ENCODE measurements at regions not wholly inside any gene's neighbourhood (a gene's known extent, or its start where the extent isn't known, plus 50 kb on each side); places are given as distances from the start of the nearest gene placed in this dataset.
"Not testable (repeated sequence)": the region's sequence is repeated elsewhere in the genome, so short reads cannot be mapped to it uniquely, and the experiment has no call there.

DNA sequence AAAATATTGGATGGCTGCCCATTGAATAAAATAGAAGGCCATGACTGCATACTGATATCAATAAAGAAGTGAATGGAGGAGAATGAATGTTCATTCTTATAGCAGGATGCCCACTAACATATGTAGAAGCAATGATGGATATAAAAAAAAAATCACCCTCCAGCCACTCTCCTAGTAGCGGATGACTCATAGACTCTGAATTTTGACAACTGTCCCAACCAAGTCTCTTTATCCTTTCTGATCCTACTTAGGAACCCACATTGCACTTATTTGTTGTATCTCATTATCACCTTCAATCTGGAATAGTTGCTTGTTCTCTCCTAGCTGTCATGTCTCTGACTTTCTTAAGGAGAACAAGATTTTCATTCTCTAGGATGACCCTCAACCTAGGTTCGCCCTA, 429.9 kb downstream of the HS3ST3B1 start:
- WGBS (ENCODE audit: low lambda C conversion rate, missing lambda C conversion rate), result 100% methylated on average over 2 of the region's 2 CpGs

GRCh38 chr17:14725729-14726128, 424.8 kb downstream of the HS3ST3B1 start:
- Histone ChIP-seq H3K4me3 (no peak overlapping the region), H3K9me2 (replicated peaks; ENCODE audit: insufficient read depth) (no peaks in the 10 kb centered on the region), H3K4me1 (ENCODE audit: insufficient read depth) (no peaks in the 10 kb centered on the region), H3K4me2 (no peak overlapping the region), H2AFZ (no peak overlapping the region), H4K20me1 (ENCODE audit: insufficient read depth, poor library complexity, severe bottlenecking) (no peaks in the 10 kb centered on the region), H3K79me2 (no peaks in the 10 kb centered on the region), H3K27ac (no peak overlapping the region), H3K9me3 (ENCODE audit: low read depth) (no peaks in the 10 kb centered on the region), H3K27me3 (no peaks in the 10 kb centered on the region), H3K36me3 (replicated peaks; ENCODE audit: insufficient read depth, low read depth) (no peaks in the 10 kb centered on the region)
- no peak for DNase-seq (ENCODE audit: low spot score)
- WGBS (ENCODE audit: low lambda C conversion rate, missing lambda C conversion rate), result 73% methylated on average over 4 of the region's 4 CpGs
- no peak for TF ChIP-seq EZH2phosphoT487 (IDR thresholded peaks at IDR 0.05; ENCODE audit: low read depth, severe bottlenecking, unreplicated experiment)
- TF ChIP-seq, protein P1, sequence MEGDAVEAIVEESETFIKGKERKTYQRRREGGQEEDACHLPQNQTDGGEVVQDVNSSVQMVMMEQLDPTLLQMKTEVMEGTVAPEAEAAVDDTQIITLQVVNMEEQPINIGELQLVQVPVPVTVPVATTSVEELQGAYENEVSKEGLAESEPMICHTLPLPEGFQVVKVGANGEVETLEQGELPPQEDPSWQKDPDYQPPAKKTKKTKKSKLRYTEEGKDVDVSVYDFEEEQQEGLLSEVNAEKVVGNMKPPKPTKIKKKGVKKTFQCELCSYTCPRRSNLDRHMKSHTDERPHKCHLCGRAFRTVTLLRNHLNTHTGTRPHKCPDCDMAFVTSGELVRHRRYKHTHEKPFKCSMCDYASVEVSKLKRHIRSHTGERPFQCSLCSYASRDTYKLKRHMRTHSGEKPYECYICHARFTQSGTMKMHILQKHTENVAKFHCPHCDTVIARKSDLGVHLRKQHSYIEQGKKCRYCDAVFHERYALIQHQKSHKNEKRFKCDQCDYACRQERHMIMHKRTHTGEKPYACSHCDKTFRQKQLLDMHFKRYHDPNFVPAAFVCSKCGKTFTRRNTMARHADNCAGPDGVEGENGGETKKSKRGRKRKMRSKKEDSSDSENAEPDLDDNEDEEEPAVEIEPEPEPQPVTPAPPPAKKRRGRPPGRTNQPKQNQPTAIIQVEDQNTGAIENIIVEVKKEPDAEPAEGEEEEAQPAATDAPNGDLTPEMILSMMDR (IDR thresholded peaks at IDR 0.05; ENCODE audit: poor library complexity), result no peak

More for the DNA sequence above, 429.9 kb downstream of the HS3ST3B1 start:
- Histone ChIP-seq H3K36me3 (replicated peaks; ENCODE audit: insufficient read depth, low read depth) (no peaks in the 10 kb centered on the region), H2AFZ (no peak overlapping the region), H3K9me3 (ENCODE audit: low read depth) (no peaks in the 10 kb centered on the region), H3K4me3 (no peak overlapping the region), H4K20me1 (ENCODE audit: insufficient read depth, poor library complexity, severe bottlenecking) (no peaks in the 10 kb centered on the region), H3K27me3 (no peaks in the 10 kb centered on the region), H3K4me1 (ENCODE audit: insufficient read depth) (no peaks in the 10 kb centered on the region), H3K9me2 (replicated peaks; ENCODE audit: insufficient read depth) (no peaks in the 10 kb centered on the region), H3K79me2 (no peaks in the 10 kb centered on the region), H3K4me2 (no peak overlapping the region), H3K27ac (no peak overlapping the region)
- no peak for TF ChIP-seq EZH2 (IDR thresholded peaks at IDR 0.05; ENCODE audit: borderline replicate concordance)
- TF ChIP-seq EZH2phosphoT487 (IDR thresholded peaks at IDR 0.05; ENCODE audit: low read depth, severe bottlenecking, unreplicated experiment), result no peak
- TF ChIP-seq, protein P1 (IDR thresholded peaks at IDR 0.05; ENCODE audit: poor library complexity), result no peak
- DNase-seq (ENCODE audit: low spot score), result no peak

DNA sequence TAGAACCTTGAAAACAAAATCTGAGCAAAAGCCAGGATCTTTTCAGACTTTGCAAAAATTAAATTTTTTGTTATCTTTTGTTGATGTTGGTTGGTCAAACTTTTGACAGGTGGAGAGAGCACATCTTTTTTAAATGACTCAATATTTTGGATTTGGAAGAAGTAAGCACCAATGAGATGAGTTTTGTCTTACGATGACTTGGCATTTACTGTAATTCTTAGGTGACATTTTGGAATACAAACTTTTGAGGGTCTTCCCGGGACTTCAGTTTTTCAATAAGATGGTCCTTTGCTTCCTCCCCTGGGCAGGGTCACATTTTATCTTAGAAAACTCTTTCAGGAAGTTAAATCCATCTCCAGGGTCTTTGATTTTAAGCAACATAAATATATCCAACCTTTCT, 423.9 kb downstream of the HS3ST3B1 start:
- Histone ChIP-seq H3K4me2 (no peak overlapping the region), H3K79me2 (no peaks in the 10 kb centered on the region), H2AFZ (no peak overlapping the region), H3K9me2 (replicated peaks; ENCODE audit: insufficient read depth) (no peaks in the 10 kb centered on the region), H4K20me1 (ENCODE audit: insufficient read depth, poor library complexity, severe bottlenecking) (no peaks in the 10 kb centered on the region), H3K27me3 (no peaks in the 10 kb centered on the region), H3K27ac (no peak overlapping the region), H3K4me1 (ENCODE audit: insufficient read depth) (no peaks in the 10 kb centered on the region), H3K4me3 (no peak overlapping the region), H3K36me3 (replicated peaks; ENCODE audit: insufficient read depth, low read depth) (no peaks in the 10 kb centered on the region), H3K9me3 (ENCODE audit: low read depth) (no peaks in the 10 kb centered on the region)
- WGBS (ENCODE audit: low lambda C conversion rate, missing lambda C conversion rate), result 96% methylated on average over 2 of the region's 2 CpGs
- no peak for DNase-seq (ENCODE audit: low spot score)
- no peak for TF ChIP-seq EZH2 (IDR thresholded peaks at IDR 0.05; ENCODE audit: borderline replicate concordance)

DNA sequence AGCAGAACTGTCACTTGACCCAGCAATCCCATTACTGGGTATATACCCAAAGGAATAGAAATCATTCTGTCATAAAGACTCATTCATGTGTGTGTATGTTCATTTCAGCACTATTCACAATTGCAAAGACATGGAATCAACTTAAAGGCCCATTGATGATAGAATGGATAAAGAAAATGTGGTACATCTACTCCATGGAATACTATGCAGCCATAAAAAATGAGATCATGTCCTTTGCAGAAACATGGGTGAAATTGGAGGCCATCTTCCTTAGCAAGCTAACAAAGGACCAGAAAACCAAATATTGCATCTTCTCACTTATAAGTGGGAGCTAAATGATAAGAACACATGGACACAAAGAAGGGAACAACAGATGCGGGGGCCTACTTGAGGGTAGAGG, 422.5 kb downstream of the HS3ST3B1 start:
- H3K79me2 ChIP-seq; H3K9me2 ChIP-seq (replicated peaks; ENCODE audit: insufficient read depth); DNase-seq (ENCODE audit: low spot score); H4K20me1 ChIP-seq (ENCODE audit: insufficient read depth, poor library complexity, severe bottlenecking); H3K4me3 ChIP-seq; H3K36me3 ChIP-seq (replicated peaks; ENCODE audit: insufficient read depth, low read depth); H3K27ac ChIP-seq; H3K27me3 ChIP-seq; H2AFZ ChIP-seq; H3K4me1 ChIP-seq (ENCODE audit: insufficient read depth); H3K4me2 ChIP-seq; H3K9me3 ChIP-seq (ENCODE audit: low read depth): not testable (repeated sequence)
- WGBS (ENCODE audit: low lambda C conversion rate, missing lambda C conversion rate), result 100% methylated on average over 1 of the region's 1 CpG

GRCh38 chr17:14719942-14720341, 419.1 kb downstream of the HS3ST3B1 start:
- Histone ChIP-seq H4K20me1 (ENCODE audit: insufficient read depth, poor library complexity, severe bottlenecking) (no peaks in the 10 kb centered on the region), H3K36me3 (replicated peaks; ENCODE audit: insufficient read depth, low read depth) (no peaks in the 10 kb centered on the region), H3K79me2 (no peaks in the 10 kb centered on the region), H3K27ac (no peak overlapping the region), H3K9me2 (replicated peaks; ENCODE audit: insufficient read depth) (no peaks in the 10 kb centered on the region), H3K27me3 (no peaks in the 10 kb centered on the region), H2AFZ (no peak overlapping the region), H3K9me3 (ENCODE audit: low read depth) (no peaks in the 10 kb centered on the region), H3K4me2 (no peak overlapping the region), H3K4me3 (no peak overlapping the region), H3K4me1 (ENCODE audit: insufficient read depth) (no peaks in the 10 kb centered on the region)
- TF ChIP-seq, protein P1 (IDR thresholded peaks at IDR 0.05; ENCODE audit: poor library complexity), result no peak
- no peak for TF ChIP-seq EZH2phosphoT487 (IDR thresholded peaks at IDR 0.05; ENCODE audit: low read depth, severe bottlenecking, unreplicated experiment)
- TF ChIP-seq EZH2 (IDR thresholded peaks at IDR 0.05; ENCODE audit: borderline replicate concordance), result no peak
- DNase-seq (ENCODE audit: low spot score), result no peak
- 96% methylated on average over 3 of the region's 3 CpGs for WGBS (ENCODE audit: low lambda C conversion rate, missing lambda C conversion rate)

Measured in hepatocyte (in vitro differentiated cells).